Adrenal gland (tissue), 5 donors: ENCODE measurements at regions not wholly inside any gene's neighbourhood (a gene's known extent, or its start where the extent isn't known, plus 50 kb on each side); places are given as distances from the start of the nearest gene placed in this dataset.
"Not testable (repeated sequence)": the region's sequence is repeated elsewhere in the genome, so short reads cannot be mapped to it uniquely, and the experiment has no call there.

Experiments used
- POLR2A ChIP-seq, 2 donors: fragments of 450-650 bp; IDR thresholded peaks; one replicate each; pipeline ENCODE4 v1.6.1; 2017; ENCODE audit warnings: antibody characterized with exemption in 2 of 2, mild to moderate bottlenecking in 2 of 2, moderate library complexity in 1 of 2
- TF ChIP-seq, protein P1 (sequence below), 6 experiments: fragments of 450-650 bp in 4 of 6; fragments of 200-600 bp in 2 of 6; sonication (generic) in 1 of 6; IDR thresholded peaks; 1 replicate in 5 of 6; 2 replicates in 1 of 6; pipeline versions ENCODE4 v1.5.1 to v1.8.0; 2016 to 2021; ENCODE audit warnings: antibody characterized with exemption in 6 of 6, mild to moderate bottlenecking in 2 of 6, moderate library complexity in 1 of 6
- donor health status: DM: no; HTN: no; CAD: no.

DNA sequence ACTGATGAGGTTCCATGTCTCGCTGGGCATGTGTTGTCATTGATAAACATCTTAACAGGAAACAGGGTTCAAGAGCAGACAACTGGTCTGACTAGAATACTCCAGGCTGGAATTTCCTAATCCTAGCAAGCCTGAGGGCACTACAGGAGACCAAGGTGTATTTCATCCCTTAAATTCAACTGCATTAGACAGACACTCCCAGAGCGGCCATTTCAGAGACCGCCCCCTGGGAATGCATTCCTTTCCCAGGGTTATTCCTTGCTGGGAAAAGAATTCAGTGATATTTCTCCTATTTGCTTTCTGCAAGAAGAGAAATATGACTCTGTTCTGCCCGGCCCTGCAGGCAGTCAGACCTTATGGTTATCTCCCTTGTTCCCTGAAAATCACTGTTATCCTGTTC lies 383.1 kb upstream of the MBL2 start:
- TF ChIP-seq, protein P1, sequence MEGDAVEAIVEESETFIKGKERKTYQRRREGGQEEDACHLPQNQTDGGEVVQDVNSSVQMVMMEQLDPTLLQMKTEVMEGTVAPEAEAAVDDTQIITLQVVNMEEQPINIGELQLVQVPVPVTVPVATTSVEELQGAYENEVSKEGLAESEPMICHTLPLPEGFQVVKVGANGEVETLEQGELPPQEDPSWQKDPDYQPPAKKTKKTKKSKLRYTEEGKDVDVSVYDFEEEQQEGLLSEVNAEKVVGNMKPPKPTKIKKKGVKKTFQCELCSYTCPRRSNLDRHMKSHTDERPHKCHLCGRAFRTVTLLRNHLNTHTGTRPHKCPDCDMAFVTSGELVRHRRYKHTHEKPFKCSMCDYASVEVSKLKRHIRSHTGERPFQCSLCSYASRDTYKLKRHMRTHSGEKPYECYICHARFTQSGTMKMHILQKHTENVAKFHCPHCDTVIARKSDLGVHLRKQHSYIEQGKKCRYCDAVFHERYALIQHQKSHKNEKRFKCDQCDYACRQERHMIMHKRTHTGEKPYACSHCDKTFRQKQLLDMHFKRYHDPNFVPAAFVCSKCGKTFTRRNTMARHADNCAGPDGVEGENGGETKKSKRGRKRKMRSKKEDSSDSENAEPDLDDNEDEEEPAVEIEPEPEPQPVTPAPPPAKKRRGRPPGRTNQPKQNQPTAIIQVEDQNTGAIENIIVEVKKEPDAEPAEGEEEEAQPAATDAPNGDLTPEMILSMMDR (IDR thresholded peaks at IDR 0.05): not testable (repeated sequence)
- not testable (repeated sequence) for TF ChIP-seq POLR2A (IDR thresholded peaks at IDR 0.05)
